SK-N-SH treated with all-trans-retinoic acid at 6 μM for 48 hours (cell line): ENCODE measurements at regions not wholly inside any gene's neighbourhood (a gene's known extent, or its start where the extent isn't known, plus 50 kb on each side); places are given as distances from the start of the nearest gene placed in this dataset.

Source experiments
- ATAC-seq: fragments of 200-7000 bp; cut with Tn5 transposase; 3 replicates; pipeline ENCODE4 v1.9.1; 2020; ENCODE audit warnings: mild to moderate bottlenecking, moderate library complexity
- ARNTL ChIP-seq: fragments of 450-650 bp; formaldehyde crosslinking; IDR thresholded peaks from 2 replicates; pipeline ENCODE4 v1.5.0; 2020; ENCODE audit warnings: low read depth, mild to moderate bottlenecking, moderate library complexity, borderline replicate concordance
- CSDC2 ChIP-seq: fragments of 250-450 bp; sonication (Bioruptor Pico); IDR thresholded peaks from 2 replicates; pipeline ENCODE4 v1.5.0; 2020; ENCODE audit warnings: mild to moderate bottlenecking, moderate library complexity
- CSRNP3 ChIP-seq: fragments of 250-450 bp; sonication (Bioruptor Pico); IDR thresholded peaks from 2 replicates; pipeline ENCODE4 v1.5.1; 2021; ENCODE audit warnings: mild to moderate bottlenecking, moderate library complexity
- ESRRG ChIP-seq: fragments of 250-450 bp; sonication (Bioruptor Pico); IDR thresholded peaks from 2 replicates; pipeline ENCODE4 v1.6.1; 2021; ENCODE audit warnings: mild to moderate bottlenecking
- GLIS3 ChIP-seq: fragments of 250-450 bp; sonication (Bioruptor Pico); IDR thresholded peaks from 2 replicates; pipeline ENCODE4 v1.5.0; 2020; ENCODE audit warnings: mild to moderate bottlenecking, moderate library complexity
- ISL1 ChIP-seq: fragments of 250-450 bp; sonication (Bioruptor Pico); IDR thresholded peaks from 2 replicates; pipeline ENCODE4 v2.1.2; 2022; ENCODE audit warnings: mild to moderate bottlenecking, moderate library complexity
- OSR1 ChIP-seq: fragments of 250-450 bp; sonication (Bioruptor Pico); IDR thresholded peaks from 2 replicates; pipeline ENCODE4 v1.8.0; 2022; ENCODE audit warnings: moderate library complexity, mild to moderate bottlenecking, inconsistent platforms
- POU6F1 ChIP-seq: fragments of 250-450 bp; sonication (Bioruptor Pico); IDR thresholded peaks from 2 replicates; pipeline ENCODE4 v1.8.0; 2021; ENCODE audit warnings: low read depth, mild to moderate bottlenecking, moderate library complexity, borderline replicate concordance
- PPARA ChIP-seq: fragments of 250-450 bp; sonication (Bioruptor Pico); IDR thresholded peaks from 2 replicates; pipeline ENCODE4 v1.5.0; 2020; ENCODE audit warnings: mild to moderate bottlenecking, borderline replicate concordance
- RARB ChIP-seq: fragments of 250-450 bp; sonication (Bioruptor Pico); IDR thresholded peaks from 2 replicates; pipeline ENCODE4 v1.8.0; 2021; ENCODE audit warnings: mild to moderate bottlenecking, moderate library complexity
- SNAI2 ChIP-seq: fragments of 250-450 bp; sonication (Bioruptor Pico); IDR thresholded peaks from 2 replicates; pipeline ENCODE4 v1.5.0; 2020; ENCODE audit warnings: mild to moderate bottlenecking, moderate library complexity
- TSHZ2 ChIP-seq: fragments of 250-450 bp; sonication (Bioruptor Pico); IDR thresholded peaks from 2 replicates; pipeline ENCODE4 v1.5.0; 2020; ENCODE audit warnings: mild to moderate bottlenecking, moderate library complexity
- ZC3H10 ChIP-seq: fragments of 250-450 bp; sonication (Bioruptor Pico); IDR thresholded peaks from 2 replicates; pipeline ENCODE4 v1.5.1; 2021; ENCODE audit warnings: mild to moderate bottlenecking, moderate library complexity
- ZNF565 ChIP-seq: fragments of 450-650 bp; formaldehyde crosslinking; conservative IDR thresholded peaks from 2 replicates; pipeline ENCODE4 v1.5.0; 2020; ENCODE audit warnings: low read depth, mild to moderate bottlenecking, moderate library complexity
- ZNF70 ChIP-seq: fragments of 450-650 bp; formaldehyde crosslinking; IDR thresholded peaks from 2 replicates; pipeline ENCODE4 v1.5.0; 2020; ENCODE audit warnings: mild to moderate bottlenecking, moderate library complexity
- ZNF8 ChIP-seq: fragments of 450-650 bp; formaldehyde crosslinking; IDR thresholded peaks from 2 replicates; pipeline ENCODE4 v1.5.0; 2020; ENCODE audit warnings: mild to moderate bottlenecking, moderate library complexity

GRCh38 chr6:168784426-168784825 is 343.4 kb downstream of the SMOC2 start:
- TF ChIP-seq POU6F1 (no peak), ISL1 (no peak), ESRRG (CRISPR knock-in tag) (no peak), PPARA (CRISPR knock-in tag) (no peak), GLIS3 (CRISPR knock-in tag) (no peak), ZNF8 (CRISPR knock-in tag) (no peak)
- ATAC-seq, result no peak

GRCh38 chr6:168783720-168784119 is 342.7 kb downstream of the SMOC2 start:
- TF ChIP-seq CSDC2 (CRISPR knock-in tag), result no peak
- no peak for TF ChIP-seq PPARA (CRISPR knock-in tag)
- no peak for TF ChIP-seq ZC3H10
- TF ChIP-seq RARB (CRISPR knock-in tag), result no peak
- no peak for TF ChIP-seq TSHZ2 (CRISPR knock-in tag)
- no peak for TF ChIP-seq POU6F1
- no peak for TF ChIP-seq ZNF70 (CRISPR knock-in tag)
- no peak for TF ChIP-seq GLIS3 (CRISPR knock-in tag)
- TF ChIP-seq ISL1, result no peak
- no peak for TF ChIP-seq ARNTL (CRISPR knock-in tag)
- ATAC-seq, result no peak

- no peak for ATAC-seq
Observed at GRCh38 chr6:168782187-168782751, 341.3 kb downstream of the SMOC2 start.

GRCh38 chr6:168778201-168778600 is 337.2 kb downstream of the SMOC2 start:
- no peak for ATAC-seq
- TF ChIP-seq ESRRG (CRISPR knock-in tag), result no peak
- TF ChIP-seq ARNTL (CRISPR knock-in tag), result no peak
- TF ChIP-seq POU6F1, result no peak
- no peak for TF ChIP-seq OSR1 (CRISPR knock-in tag)
- TF ChIP-seq TSHZ2 (CRISPR knock-in tag), result no peak
- no peak for TF ChIP-seq ZNF565
- TF ChIP-seq ISL1, result no peak
- no peak for TF ChIP-seq RARB (CRISPR knock-in tag)
- TF ChIP-seq GLIS3 (CRISPR knock-in tag), result no peak
- no peak for TF ChIP-seq ZNF8 (CRISPR knock-in tag)
- TF ChIP-seq SNAI2 (CRISPR knock-in tag), result no peak
- no peak for TF ChIP-seq ZNF70 (CRISPR knock-in tag)

More at GRCh38 chr6:168782187-168782751, 341.3 kb downstream of the SMOC2 start:
- no peak for TF ChIP-seq ESRRG (CRISPR knock-in tag)
- no peak for TF ChIP-seq RARB (CRISPR knock-in tag)
- TF ChIP-seq CSDC2 (CRISPR knock-in tag), result no peak
- no peak for TF ChIP-seq CSRNP3
